HL-60 (cell line): ENCODE measurements at regions not wholly inside any gene's neighbourhood (a gene's known extent, or its start where the extent isn't known, plus 50 kb on each side); places are given as distances from the start of the nearest gene placed in this dataset.

Experiments used
- POLR2AphosphoS5 ChIP-seq: IDR thresholded peaks from 2 replicates; pipeline ENCODE4 v1.6.1; 2012; ENCODE audit warnings: low read depth
- SPI1 ChIP-seq: IDR thresholded peaks from 2 replicates; pipeline ENCODE4 v1.6.1; 2012; ENCODE audit warnings: low read depth, mild to moderate bottlenecking, borderline replicate concordance
- TF ChIP-seq, protein P1 (sequence below): IDR thresholded peaks from one replicate; pipeline ENCODE4 v1.5.1; 2011; ENCODE audit warnings: low read length, control low read depth, inconsistent platforms; ENCODE audit not compliant: insufficient read depth
- TF ChIP-seq, protein P2 (sequence below): IDR thresholded peaks from 2 replicates; pipeline ENCODE4 v1.6.1; 2012; ENCODE audit warnings: low read depth; ENCODE audit not compliant: insufficient replicate concordance

DNA sequence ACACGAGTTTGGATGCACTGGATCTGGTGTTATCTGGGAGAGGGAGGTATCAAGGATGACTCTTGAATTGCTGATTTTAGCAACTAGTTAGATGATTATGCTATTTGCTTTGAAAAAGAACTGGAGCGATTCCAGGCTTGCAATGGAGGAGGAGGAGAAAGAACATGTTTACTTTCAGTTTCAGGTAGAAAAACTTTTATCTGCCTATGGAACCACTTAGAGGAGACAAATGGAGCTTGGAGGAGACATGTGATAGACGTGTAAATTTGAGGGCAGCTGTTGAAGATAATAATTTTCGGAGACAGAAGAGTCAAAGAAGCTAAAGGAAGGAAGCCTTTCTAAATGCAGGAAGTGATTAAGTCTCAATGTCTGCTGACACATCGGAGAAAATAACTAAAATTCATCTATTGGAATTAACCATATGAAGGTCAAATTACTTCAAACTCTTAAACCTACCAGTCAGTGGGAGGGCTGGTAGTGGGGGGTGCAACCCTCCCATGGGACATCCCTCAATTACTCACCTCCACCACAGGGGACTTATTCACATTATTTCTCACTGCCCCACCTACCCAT is 56.4 kb upstream of the GNAI1 start:
- TF ChIP-seq, protein P1, sequence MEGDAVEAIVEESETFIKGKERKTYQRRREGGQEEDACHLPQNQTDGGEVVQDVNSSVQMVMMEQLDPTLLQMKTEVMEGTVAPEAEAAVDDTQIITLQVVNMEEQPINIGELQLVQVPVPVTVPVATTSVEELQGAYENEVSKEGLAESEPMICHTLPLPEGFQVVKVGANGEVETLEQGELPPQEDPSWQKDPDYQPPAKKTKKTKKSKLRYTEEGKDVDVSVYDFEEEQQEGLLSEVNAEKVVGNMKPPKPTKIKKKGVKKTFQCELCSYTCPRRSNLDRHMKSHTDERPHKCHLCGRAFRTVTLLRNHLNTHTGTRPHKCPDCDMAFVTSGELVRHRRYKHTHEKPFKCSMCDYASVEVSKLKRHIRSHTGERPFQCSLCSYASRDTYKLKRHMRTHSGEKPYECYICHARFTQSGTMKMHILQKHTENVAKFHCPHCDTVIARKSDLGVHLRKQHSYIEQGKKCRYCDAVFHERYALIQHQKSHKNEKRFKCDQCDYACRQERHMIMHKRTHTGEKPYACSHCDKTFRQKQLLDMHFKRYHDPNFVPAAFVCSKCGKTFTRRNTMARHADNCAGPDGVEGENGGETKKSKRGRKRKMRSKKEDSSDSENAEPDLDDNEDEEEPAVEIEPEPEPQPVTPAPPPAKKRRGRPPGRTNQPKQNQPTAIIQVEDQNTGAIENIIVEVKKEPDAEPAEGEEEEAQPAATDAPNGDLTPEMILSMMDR = no peak
- TF ChIP-seq SPI1 = no peak
- TF ChIP-seq, protein P2, sequence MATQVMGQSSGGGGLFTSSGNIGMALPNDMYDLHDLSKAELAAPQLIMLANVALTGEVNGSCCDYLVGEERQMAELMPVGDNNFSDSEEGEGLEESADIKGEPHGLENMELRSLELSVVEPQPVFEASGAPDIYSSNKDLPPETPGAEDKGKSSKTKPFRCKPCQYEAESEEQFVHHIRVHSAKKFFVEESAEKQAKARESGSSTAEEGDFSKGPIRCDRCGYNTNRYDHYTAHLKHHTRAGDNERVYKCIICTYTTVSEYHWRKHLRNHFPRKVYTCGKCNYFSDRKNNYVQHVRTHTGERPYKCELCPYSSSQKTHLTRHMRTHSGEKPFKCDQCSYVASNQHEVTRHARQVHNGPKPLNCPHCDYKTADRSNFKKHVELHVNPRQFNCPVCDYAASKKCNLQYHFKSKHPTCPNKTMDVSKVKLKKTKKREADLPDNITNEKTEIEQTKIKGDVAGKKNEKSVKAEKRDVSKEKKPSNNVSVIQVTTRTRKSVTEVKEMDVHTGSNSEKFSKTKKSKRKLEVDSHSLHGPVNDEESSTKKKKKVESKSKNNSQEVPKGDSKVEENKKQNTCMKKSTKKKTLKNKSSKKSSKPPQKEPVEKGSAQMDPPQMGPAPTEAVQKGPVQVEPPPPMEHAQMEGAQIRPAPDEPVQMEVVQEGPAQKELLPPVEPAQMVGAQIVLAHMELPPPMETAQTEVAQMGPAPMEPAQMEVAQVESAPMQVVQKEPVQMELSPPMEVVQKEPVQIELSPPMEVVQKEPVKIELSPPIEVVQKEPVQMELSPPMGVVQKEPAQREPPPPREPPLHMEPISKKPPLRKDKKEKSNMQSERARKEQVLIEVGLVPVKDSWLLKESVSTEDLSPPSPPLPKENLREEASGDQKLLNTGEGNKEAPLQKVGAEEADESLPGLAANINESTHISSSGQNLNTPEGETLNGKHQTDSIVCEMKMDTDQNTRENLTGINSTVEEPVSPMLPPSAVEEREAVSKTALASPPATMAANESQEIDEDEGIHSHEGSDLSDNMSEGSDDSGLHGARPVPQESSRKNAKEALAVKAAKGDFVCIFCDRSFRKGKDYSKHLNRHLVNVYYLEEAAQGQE = no peak
- no peak for TF ChIP-seq POLR2AphosphoS5
